B cell (primary cell): ENCODE measurements at regions not wholly inside any gene's neighbourhood (a gene's known extent, or its start where the extent isn't known, plus 50 kb on each side); places are given as distances from the start of the nearest gene placed in this dataset.

ENCODE experiments used
- ATAC-seq: fragments of 200-7000 bp; cut with Tn5 transposase; one replicate; pipeline ENCODE4 v1.10.0; 2021; ENCODE audit warnings: low read depth, mild to moderate bottlenecking, moderate number of reproducible peaks, moderate library complexity
- CTCF ChIA-PET: fragments of 350-600 bp; sonication (Branson Sonifier 250); formaldehyde crosslinking; loops from one replicate; lab custom pipeline; 2021; ENCODE audit warnings: antibody characterized with exemption, inconsistent platforms; lab: Charles Lee
- POLR2A ChIA-PET: fragments of 350-600 bp; sonication (Branson Sonifier 250); formaldehyde crosslinking; loops from one replicate; lab custom pipeline; 2021; ENCODE audit warnings: antibody characterized with exemption; lab: Charles Lee
- DNase-seq: peaks from one replicate; pipeline ENCODE4 v3.0.0; 2013
- H2AFZ ChIP-seq: 2 replicates; pipeline ENCODE4 v1.6.1; 2012; ENCODE audit warnings: mild to moderate bottlenecking, low read depth, low read length; ENCODE audit not compliant: insufficient read depth, poor library complexity, severe bottlenecking
- H3K27ac ChIP-seq, 2 donors: 1 replicate in 1 of 2; 2 replicates in 1 of 2; pipeline ENCODE4 v1.5.1; 2012 to 2013; ENCODE audit warnings: low read length in 2 of 2, mild to moderate bottlenecking in 2 of 2, moderate library complexity in 1 of 2
- H3K27me3 ChIP-seq, 4 experiments: fragments of 200-600 bp in 1 of 4; sonication (generic) in 1 of 4; replicated peaks in 1 of 4; 1 replicate in 2 of 4; 2 replicates in 2 of 4; pipeline versions ENCODE4 v1.6.1 to v1.7.0; 2013 to 2016; ENCODE audit warnings: low read length in 3 of 4, mild to moderate bottlenecking in 2 of 4, mixed read lengths in 1 of 4, moderate library complexity in 1 of 4; ENCODE audit not compliant: insufficient read depth in 4 of 4, control insufficient read depth in 3 of 4; ENCODE audit errors: control extremely low read depth in 1 of 4
- H3K36me3 ChIP-seq, 2 experiments: replicated peaks in 1 of 2; 1 replicate in 1 of 2; 2 replicates in 1 of 2; pipeline versions ENCODE4 v1.6.1 to v1.7.1; 2013; ENCODE audit warnings: low read length in 1 of 2; ENCODE audit not compliant: insufficient read depth in 2 of 2, control insufficient read depth in 1 of 2; ENCODE audit errors: control extremely low read depth in 1 of 2, extremely low read depth in 1 of 2
- H3K4me1 ChIP-seq, 2 donors: fragments of 200-600 bp in 1 of 2; sonication (generic) in 1 of 2; 1 replicate in 1 of 2; 2 replicates in 1 of 2; pipeline versions ENCODE4 v1.5.1 to v1.6.1; 2013 to 2017; ENCODE audit warnings: low read length in 2 of 2; ENCODE audit not compliant: control insufficient read depth in 2 of 2, insufficient read depth in 2 of 2
- H3K4me2 ChIP-seq: replicated peaks from 2 replicates; pipeline ENCODE3; 2012; ENCODE audit warnings: mild to moderate bottlenecking, low read depth, low read length; ENCODE audit not compliant: poor library complexity, severe bottlenecking
- H3K4me3 ChIP-seq, 5 experiments: fragments of 200-600 bp in 1 of 5; sonication (generic) in 1 of 5; 1 replicate in 3 of 5; 2 replicates in 2 of 5; pipeline versions ENCODE4 v1.5.1 to v1.7.0; 2011 to 2016; ENCODE audit warnings: low read length in 4 of 5, mild to moderate bottlenecking in 4 of 5, low read depth in 2 of 5, control low read depth in 1 of 5, moderate library complexity in 1 of 5; ENCODE audit not compliant: insufficient read depth in 1 of 5; ENCODE audit errors: control extremely low read depth in 1 of 5, extremely low read depth in 1 of 5
- H3K79me2 ChIP-seq: fragments of 200-600 bp; sonication (generic); one replicate; pipeline ENCODE4 v1.6.0; 2016; ENCODE audit warnings: low read length; ENCODE audit not compliant: control insufficient read depth, insufficient read depth
- H3K9ac ChIP-seq: fragments of 200-600 bp; sonication (generic); 2 replicates; pipeline ENCODE4 v1.6.1; 2017; ENCODE audit warnings: mild to moderate bottlenecking, low read length, moderate library complexity
- H3K9me3 ChIP-seq, 3 donors: one replicate each; pipeline versions ENCODE4 v1.6.1 to v1.7.1; 2013; ENCODE audit warnings: low read length in 2 of 3; ENCODE audit not compliant: control insufficient read depth in 2 of 3, insufficient read depth in 1 of 3; ENCODE audit errors: control extremely low read depth in 1 of 3
- H4K20me1 ChIP-seq: 2 replicates; pipeline ENCODE4 v1.6.0; 2012; ENCODE audit warnings: mild to moderate bottlenecking, low read length; ENCODE audit not compliant: insufficient read depth, control insufficient read depth, poor library complexity, severe bottlenecking
- H3K27ac Mint-ChIP-seq: one replicate; pipeline ENCODE4 v1.8.0; 2021; ENCODE audit warnings: mixed read lengths
- H3K27me3 Mint-ChIP-seq: one replicate; pipeline ENCODE4 v1.8.0; 2021; ENCODE audit warnings: mixed read lengths
- H3K4me1 Mint-ChIP-seq: one replicate; pipeline ENCODE4 v1.8.0; 2021; ENCODE audit warnings: mixed read lengths
- H3K4me3 Mint-ChIP-seq: one replicate; pipeline ENCODE4 v1.8.0; 2021; ENCODE audit warnings: mixed read lengths
- H3K9me3 Mint-ChIP-seq: one replicate; pipeline ENCODE4 v1.8.0; 2022; ENCODE audit warnings: mixed read lengths; ENCODE audit not compliant: insufficient read depth
- EZH2 ChIP-seq: IDR thresholded peaks from 2 replicates; pipeline ENCODE4 v1.6.1; 2012; ENCODE audit warnings: borderline replicate concordance, low read depth, mild to moderate bottlenecking, moderate library complexity, low read length; ENCODE audit not compliant: insufficient read depth, poor library complexity, severe bottlenecking
- WGBS: methylation state at CpG from one replicate; pipeline ENCODE4 v1.1.5; 2013; ENCODE audit warnings: missing lambda C conversion rate; ENCODE audit not compliant: insufficient coverage; 5-methylcytosine and 5-hydroxymethylcytosine counted together
- intact Hi-C: fragments of 100-400 bp; cut with micrococcal nuclease; formaldehyde crosslinking; loops from one replicate; pipeline ENCODE4 v1.10.0; 2022
- TF ChIP-seq, protein P1 (sequence below): fragments of 200-600 bp; IDR thresholded peaks from one replicate; pipeline ENCODE4 v1.8.0; 2022; ENCODE audit warnings: antibody characterized with exemption, mild to moderate bottlenecking

GRCh38 chr15:69830430-69830829 lies 267.3 kb downstream of the TLE3 start:
- TF ChIP-seq, protein P1, sequence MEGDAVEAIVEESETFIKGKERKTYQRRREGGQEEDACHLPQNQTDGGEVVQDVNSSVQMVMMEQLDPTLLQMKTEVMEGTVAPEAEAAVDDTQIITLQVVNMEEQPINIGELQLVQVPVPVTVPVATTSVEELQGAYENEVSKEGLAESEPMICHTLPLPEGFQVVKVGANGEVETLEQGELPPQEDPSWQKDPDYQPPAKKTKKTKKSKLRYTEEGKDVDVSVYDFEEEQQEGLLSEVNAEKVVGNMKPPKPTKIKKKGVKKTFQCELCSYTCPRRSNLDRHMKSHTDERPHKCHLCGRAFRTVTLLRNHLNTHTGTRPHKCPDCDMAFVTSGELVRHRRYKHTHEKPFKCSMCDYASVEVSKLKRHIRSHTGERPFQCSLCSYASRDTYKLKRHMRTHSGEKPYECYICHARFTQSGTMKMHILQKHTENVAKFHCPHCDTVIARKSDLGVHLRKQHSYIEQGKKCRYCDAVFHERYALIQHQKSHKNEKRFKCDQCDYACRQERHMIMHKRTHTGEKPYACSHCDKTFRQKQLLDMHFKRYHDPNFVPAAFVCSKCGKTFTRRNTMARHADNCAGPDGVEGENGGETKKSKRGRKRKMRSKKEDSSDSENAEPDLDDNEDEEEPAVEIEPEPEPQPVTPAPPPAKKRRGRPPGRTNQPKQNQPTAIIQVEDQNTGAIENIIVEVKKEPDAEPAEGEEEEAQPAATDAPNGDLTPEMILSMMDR = no peak
- TF ChIP-seq EZH2 = no peak
- Mint-ChIP-seq H3K27ac (no peak overlapping the region), H3K4me1 (no peaks in the 10 kb centered on the region), H3K9me3 (no peaks in the 10 kb centered on the region), H3K27me3 (peaks cover 24% of the 10 kb centered on the region), H3K4me3 (no peak overlapping the region)
- H3K79me2 ChIP-seq = no peaks in the 10 kb centered on the region
- H3K9me3 ChIP-seq = no peaks in the 10 kb centered on the region
- no peak overlapping the region for H3K9ac ChIP-seq
- 94% methylated on average over 3 of the region's 4 CpGs for WGBS
- intact Hi-C loops = no loop called here
- no peaks in the 10 kb centered on the region for H3K36me3 ChIP-seq
- POLR2A ChIA-PET = interaction anchor here (0.5 kb wide), 1 partner anchor 235 kb away, joined by 5 read pairs; no protein-coding TSS in a partner anchor
- no peak overlapping the region for H3K4me3 ChIP-seq
- CTCF ChIA-PET = interaction anchor here (1.1 kb wide), 1 partner anchor 31 kb away, joined by 3 read pairs; no protein-coding TSS in a partner anchor
- H2AFZ ChIP-seq = no peak overlapping the region
- ATAC-seq (no peak), DNase-seq (no peak)
- peaks cover 0 to 9% (median 0%) of the 10 kb centered on the region in 4 experiments for H3K27me3 ChIP-seq
- H3K4me2 ChIP-seq = no peak overlapping the region
- H4K20me1 ChIP-seq = no peaks in the 10 kb centered on the region
- H3K27ac ChIP-seq = no peak overlapping the region
- H3K4me1 ChIP-seq = no peaks in the 10 kb centered on the region

DNA sequence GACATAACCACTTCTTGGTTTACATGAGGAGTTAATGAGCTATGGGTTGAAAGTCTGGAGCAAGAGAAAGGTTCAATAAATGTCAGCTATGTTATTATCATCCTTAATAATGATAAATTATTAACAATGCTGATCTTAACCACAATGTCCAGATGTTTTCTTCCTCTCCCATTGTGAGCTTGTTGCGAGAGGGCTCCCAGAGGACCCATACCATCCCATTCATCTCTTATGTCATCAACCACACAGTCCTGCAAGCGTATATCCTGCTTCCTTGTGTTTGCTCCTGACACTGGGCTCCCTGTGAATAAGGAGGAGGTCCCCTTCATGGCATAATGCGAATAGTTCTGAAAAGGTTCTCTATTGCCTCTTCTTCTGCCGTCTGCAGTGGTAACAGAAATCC lies 266.8 kb downstream of the TLE3 start:
- Mint-ChIP-seq H3K4me3 (no peak overlapping the region), H3K27ac (no peak overlapping the region), H3K27me3 (peaks cover 28% of the 10 kb centered on the region), H3K9me3 (no peaks in the 10 kb centered on the region), H3K4me1 (no peaks in the 10 kb centered on the region)
- Histone ChIP-seq H2AFZ (no peak overlapping the region), H3K4me1 (no peaks in the 10 kb centered on the region), H3K4me2 (no peak overlapping the region), H3K27ac (no peak overlapping the region), H3K4me3 (no peak overlapping the region), H3K79me2 (no peaks in the 10 kb centered on the region), H3K36me3 (no peaks in the 10 kb centered on the region), H4K20me1 (no peaks in the 10 kb centered on the region), H3K9ac (no peak overlapping the region), H3K27me3 (peaks cover 0 to 8% (median 0%) of the 10 kb centered on the region in 4 experiments), H3K9me3 (no peaks in the 10 kb centered on the region)
- ATAC-seq (no peak), DNase-seq (no peak)
- 100% methylated on average over 2 of the region's 4 CpGs for WGBS
- CTCF ChIA-PET = interaction anchor here (1.1 kb wide), 1 partner anchor 31 kb away, joined by 3 read pairs; no protein-coding TSS in a partner anchor
- POLR2A ChIA-PET = interaction anchor here (0.5 to 1.0 kb wide), 2 partner anchors 234 to 267 kb away, joined by 3 to 5 read pairs; partner anchors contain the start of gene TLE3
- no peak for TF ChIP-seq EZH2
- TF ChIP-seq, protein P1 = no peak
- intact Hi-C loops = no loop called here
